MCF 10A (cell line): ENCODE measurements at regions not wholly inside any gene's neighbourhood (a gene's known extent, or its start where the extent isn't known, plus 50 kb on each side); places are given as distances from the start of the nearest gene placed in this dataset.

Experiments used
- BruUV-seq: library from RNA; stranded (reverse); fragments of 400-500 nt; replicated peaks from 2 replicates; lab custom pipeline; 2021; lab: Mats Ljungman, UMichigan
- CTCF ChIA-PET: fragments of 300-600 bp; sonication (Branson Sonifier 250); formaldehyde crosslinking; extraction: SDS; loops from one replicate; lab custom pipeline; 2021; ENCODE audit warnings: antibody characterized with exemption, inconsistent platforms; lab: Yijun Ruan, JAX
- POLR2A ChIA-PET: fragments of 300-600, 350-650 bp; sonication (Branson Sonifier 250); formaldehyde crosslinking; extraction: SDS; loops from one replicate; lab custom pipeline; 2020; ENCODE audit warnings: antibody characterized with exemption, inconsistent platforms; lab: Yijun Ruan, JAX
- DNase-seq: peaks from one replicate; pipeline ENCODE4 v3.0.0-alpha.2; 2018; ENCODE audit not compliant: unreplicated experiment
- H3K27ac Mint-ChIP-seq: one replicate; pipeline ENCODE4 v1.8.0; 2022; ENCODE audit warnings: mild to moderate bottlenecking, low read depth, mixed read lengths; ENCODE audit not compliant: unreplicated experiment
- H3K27me3 Mint-ChIP-seq: one replicate; pipeline ENCODE4 v1.8.0; 2022; ENCODE audit warnings: mixed read lengths; ENCODE audit not compliant: insufficient read depth, unreplicated experiment
- H3K36me3 Mint-ChIP-seq: one replicate; pipeline ENCODE4 v1.8.0; 2022; ENCODE audit warnings: mild to moderate bottlenecking, moderate library complexity, mixed read lengths; ENCODE audit not compliant: insufficient read depth, unreplicated experiment
- H3K4me1 Mint-ChIP-seq: one replicate; pipeline ENCODE4 v1.8.0; 2022; ENCODE audit warnings: mixed read lengths; ENCODE audit not compliant: insufficient read depth, unreplicated experiment
- H3K4me3 Mint-ChIP-seq: one replicate; pipeline ENCODE4 v1.8.0; 2022; ENCODE audit warnings: mild to moderate bottlenecking, moderate library complexity, mixed read lengths; ENCODE audit not compliant: unreplicated experiment
- H3K9me3 Mint-ChIP-seq: one replicate; pipeline ENCODE4 v1.8.0; 2022; ENCODE audit warnings: mixed read lengths; ENCODE audit not compliant: unreplicated experiment
- CTCF ChIP-seq: fragments of 200-600 bp; IDR thresholded peaks from one replicate; pipeline ENCODE4 v1.8.0; 2022; ENCODE audit warnings: antibody characterized with exemption, mild to moderate bottlenecking; ENCODE audit not compliant: unreplicated experiment
- intact Hi-C: fragments of 100-400 bp; cut with micrococcal nuclease; formaldehyde crosslinking; loops from 2 replicates; pipeline ENCODE4 v1.14.1; 2022

GRCh38 chr12:89923091-89923490 is 214.5 kb upstream of the ATP2B1 start:
- no peaks in the 10 kb centered on the region for H3K27me3 Mint-ChIP-seq
- no peak overlapping the region for H3K27ac Mint-ChIP-seq
- TF ChIP-seq CTCF: no peak
- H3K36me3 Mint-ChIP-seq: no peaks in the 10 kb centered on the region
- BruUV-seq: no TSS peak
- peaks cover 4% of the 10 kb centered on the region for H3K4me1 Mint-ChIP-seq
- H3K9me3 Mint-ChIP-seq: no peaks in the 10 kb centered on the region
- ChIA-PET POLR2A (no interaction called here), CTCF (no interaction called here)
- intact Hi-C loops: no loop called here
- no peak for DNase-seq
- no peak overlapping the region for H3K4me3 Mint-ChIP-seq

GRCh38 chr12:89920866-89921265 is 212.2 kb upstream of the ATP2B1 start:
- Mint-ChIP-seq H3K36me3 (no peaks in the 10 kb centered on the region), H3K27me3 (no peaks in the 10 kb centered on the region), H3K27ac (no peak overlapping the region), H3K9me3 (no peaks in the 10 kb centered on the region), H3K4me1 (peaks cover 5% of the 10 kb centered on the region), H3K4me3 (no peak overlapping the region)
- no TSS peak for BruUV-seq
- ChIA-PET CTCF (no interaction called here), POLR2A (interaction anchor here (1.0 kb wide), 1 partner anchor 23 kb away, joined by 3 read pairs; no protein-coding TSS in a partner anchor)
- intact Hi-C loops: no loop called here
- TF ChIP-seq CTCF: no peak
- no peak for DNase-seq

- BruUV-seq: no TSS peak
- no peaks in the 10 kb centered on the region for H3K36me3 Mint-ChIP-seq
- no peaks in the 10 kb centered on the region for H3K9me3 Mint-ChIP-seq
- DNase-seq: no peak
- TF ChIP-seq CTCF: no peak
- no peak overlapping the region for H3K27ac Mint-ChIP-seq
- intact Hi-C loops: no loop called here
- no peaks in the 10 kb centered on the region for H3K27me3 Mint-ChIP-seq
- ChIA-PET CTCF (interaction anchor here (1.0 kb wide), 1 partner anchor 47 kb away, joined by 3 read pairs; no protein-coding TSS in a partner anchor), POLR2A (interaction anchor here (0.7 to 1.2 kb wide), 2 partner anchors 90 to 210 kb away, joined by 3 read pairs; no protein-coding TSS in a partner anchor)
- peaks cover 5% of the 10 kb centered on the region for H3K4me1 Mint-ChIP-seq
- H3K4me3 Mint-ChIP-seq: no peak overlapping the region
These were observed 210.7 kb upstream of the ATP2B1 start for GRCh38 chr12:89919241-89919906.

- H3K4me1 Mint-ChIP-seq: peaks cover 5% of the 10 kb centered on the region
- H3K27me3 Mint-ChIP-seq: no peaks in the 10 kb centered on the region
- no peaks in the 10 kb centered on the region for H3K9me3 Mint-ChIP-seq
- no peak for DNase-seq
- no peaks in the 10 kb centered on the region for H3K36me3 Mint-ChIP-seq
- CTCF ChIA-PET: interaction anchor here (0.7 to 1.1 kb wide), 2 partner anchors 9 to 151 kb away, joined by 3 to 6 read pairs; no protein-coding TSS in a partner anchor
- POLR2A ChIA-PET: interaction anchor here (1.2 kb wide), 1 partner anchor 209 kb away, joined by 3 read pairs; no protein-coding TSS in a partner anchor
- no peak overlapping the region for H3K27ac Mint-ChIP-seq
- TF ChIP-seq CTCF: no peak
- intact Hi-C loops: no loop called here
- no TSS peak for BruUV-seq
- no peak overlapping the region for H3K4me3 Mint-ChIP-seq
These were observed 209.7 kb upstream of the ATP2B1 start for GRCh38 chr12:89918172-89918846.
